H9 (cell line): ENCODE measurements at regions not wholly inside any gene's neighbourhood (a gene's known extent, or its start where the extent isn't known, plus 50 kb on each side); places are given as distances from the start of the nearest gene placed in this dataset.

ENCODE experiments used
- DNase-seq: peaks from one replicate; pipeline ENCODE4 v3.0.0-alpha.2; 2017
- H2AFZ ChIP-seq: one replicate; pipeline ENCODE4 v1.6.1; 2013; ENCODE audit warnings: mild to moderate bottlenecking, low read length, control low read depth, moderate library complexity
- H2AK5ac ChIP-seq: 2 replicates; pipeline ENCODE4 v1.6.1; 2013; ENCODE audit warnings: low read length, control low read depth, mixed read lengths; ENCODE audit not compliant: insufficient read length
- H2BK120ac ChIP-seq: one replicate; pipeline ENCODE4 v1.6.1; 2013; ENCODE audit warnings: low read depth, mild to moderate bottlenecking, low read length, control low read depth, inconsistent platforms; ENCODE audit not compliant: poor library complexity, severe bottlenecking
- H2BK12ac ChIP-seq: 2 replicates; pipeline ENCODE4 v1.6.1; 2013; ENCODE audit warnings: low read length, control low read depth, mixed read lengths, low read depth; ENCODE audit not compliant: insufficient read length
- H2BK15ac ChIP-seq: 2 replicates; pipeline ENCODE4 v1.6.1; 2013; ENCODE audit warnings: low read depth, low read length, control low read depth
- H2BK20ac ChIP-seq: one replicate; pipeline ENCODE4 v1.6.1; 2013; ENCODE audit warnings: low read depth, mild to moderate bottlenecking, low read length, control low read depth, inconsistent platforms; ENCODE audit not compliant: poor library complexity, severe bottlenecking
- H2BK5ac ChIP-seq: 2 replicates; pipeline ENCODE4 v1.6.1; 2013; ENCODE audit warnings: low read length, control low read depth, mixed read lengths; ENCODE audit not compliant: insufficient read length
- H3K14ac ChIP-seq: 2 replicates; pipeline ENCODE4 v1.6.1; 2013; ENCODE audit warnings: low read length, control low read depth; ENCODE audit not compliant: insufficient read depth
- H3K18ac ChIP-seq: 2 replicates; pipeline ENCODE4 v1.6.1; 2013; ENCODE audit warnings: low read depth, mild to moderate bottlenecking, mixed read lengths, low read length, control low read depth; ENCODE audit not compliant: insufficient read length
- H3K23ac ChIP-seq: 2 replicates; pipeline ENCODE4 v1.6.1; 2013; ENCODE audit warnings: low read length, control low read depth, mixed read lengths, low read depth; ENCODE audit not compliant: insufficient read length
- H3K23me2 ChIP-seq: 2 replicates; pipeline ENCODE4 v1.6.1; 2013; ENCODE audit warnings: low read depth, mild to moderate bottlenecking, mixed read lengths, low read length, control low read depth; ENCODE audit not compliant: insufficient read length, poor library complexity, severe bottlenecking
- H3K27ac ChIP-seq: 2 replicates; pipeline ENCODE4 v1.5.1; 2013; ENCODE audit warnings: low read length, control low read depth, mixed read lengths, low read depth; ENCODE audit not compliant: insufficient read length
- H3K27me3 ChIP-seq: 2 replicates; pipeline ENCODE4 v1.6.1; 2013; ENCODE audit warnings: low read length, control low read depth, inconsistent platforms; ENCODE audit not compliant: insufficient read depth
- H3K4ac ChIP-seq: 2 replicates; pipeline ENCODE4 v1.6.1; 2013; ENCODE audit warnings: low read depth, mild to moderate bottlenecking, control low read depth, inconsistent platforms, low read length, moderate library complexity
- H3K4me1 ChIP-seq: 2 replicates; pipeline ENCODE4 v1.6.1; 2013; ENCODE audit warnings: low read length, control low read depth, inconsistent platforms; ENCODE audit not compliant: insufficient read depth
- H3K4me2 ChIP-seq: 2 replicates; pipeline ENCODE4 v1.6.1; 2013; ENCODE audit warnings: low read length, control low read depth, mixed read lengths; ENCODE audit not compliant: insufficient read length, insufficient read depth
- H3K56ac ChIP-seq: 2 replicates; pipeline ENCODE4 v1.6.1; 2013; ENCODE audit warnings: low read depth, mild to moderate bottlenecking, mixed read lengths, low read length, control low read depth; ENCODE audit not compliant: insufficient read length
- H3K79me1 ChIP-seq: 2 replicates; pipeline ENCODE4 v1.6.1; 2013; ENCODE audit warnings: low read depth, mild to moderate bottlenecking, moderate library complexity, low read length, control low read depth, inconsistent platforms; ENCODE audit not compliant: insufficient read depth, poor library complexity, severe bottlenecking
- H3K79me2 ChIP-seq: 2 replicates; pipeline ENCODE4 v1.6.1; 2013; ENCODE audit warnings: low read length, control low read depth, inconsistent platforms; ENCODE audit not compliant: insufficient read depth
- H3K9ac ChIP-seq: 2 replicates; pipeline ENCODE4 v1.6.1; 2013; ENCODE audit warnings: low read length, control low read depth, mixed read lengths; ENCODE audit not compliant: insufficient read length; ENCODE audit errors: extremely low read depth
- H3K9me3 ChIP-seq: one replicate; pipeline ENCODE4 v1.6.1; 2013; ENCODE audit warnings: low read depth, low read length, inconsistent platforms; ENCODE audit not compliant: control insufficient read depth
- H3T11ph ChIP-seq: one replicate; pipeline ENCODE4 v1.6.1; 2013; ENCODE audit warnings: mild to moderate bottlenecking, low read length, control low read depth, inconsistent platforms
- H4K20me1 ChIP-seq: one replicate; pipeline ENCODE4 v1.6.1; 2013; ENCODE audit not compliant: control insufficient read depth, insufficient read length, insufficient read depth
- H4K5ac ChIP-seq: 2 replicates; pipeline ENCODE4 v1.6.1; 2013; ENCODE audit warnings: low read depth, mild to moderate bottlenecking, mixed read lengths, low read length, control low read depth; ENCODE audit not compliant: insufficient read length
- H4K8ac ChIP-seq: replicated peaks from 2 replicates; pipeline ENCODE4 v1.6.1; 2013; ENCODE audit warnings: low read length, control low read depth, mixed read lengths, low read depth; ENCODE audit not compliant: insufficient read length
- H4K91ac ChIP-seq: 2 replicates; pipeline ENCODE4 v1.6.1; 2013; ENCODE audit warnings: low read depth, mild to moderate bottlenecking, moderate library complexity, mixed read lengths, low read length, control low read depth; ENCODE audit not compliant: insufficient read length
- H3K27ac Mint-ChIP-seq, 3 experiments: 2 replicates in 2 of 3; 3 replicates in 1 of 3; pipeline ENCODE4 v1.8.0; 2020 to 2021; ENCODE audit warnings: mixed read lengths in 3 of 3, mild to moderate bottlenecking in 1 of 3, moderate library complexity in 1 of 3
- H3K27me3 Mint-ChIP-seq: 2 replicates; pipeline ENCODE4 v1.8.0; 2021; ENCODE audit warnings: low read depth, mild to moderate bottlenecking, moderate library complexity, mixed read lengths
- H3K36me3 Mint-ChIP-seq, 3 experiments: 2 replicates in 2 of 3; 3 replicates in 1 of 3; pipeline ENCODE4 v1.8.0; 2020 to 2021; ENCODE audit warnings: low read depth in 3 of 3, mixed read lengths in 3 of 3; ENCODE audit not compliant: insufficient read depth in 1 of 3
- H3K4me1 Mint-ChIP-seq, 2 experiments: 2 replicates each; pipeline ENCODE4 v1.8.0; 2020; ENCODE audit warnings: mixed read lengths in 2 of 2
- H3K4me3 Mint-ChIP-seq, 2 experiments: 2 replicates in 1 of 2; 3 replicates in 1 of 2; pipeline ENCODE4 v1.8.0; 2020 to 2021; ENCODE audit warnings: mild to moderate bottlenecking in 2 of 2, mixed read lengths in 2 of 2, moderate library complexity in 1 of 2
- H3K9me3 Mint-ChIP-seq, 2 experiments: 2 replicates in 1 of 2; 3 replicates in 1 of 2; pipeline ENCODE4 v1.8.0; 2020; ENCODE audit warnings: mild to moderate bottlenecking in 2 of 2, mixed read lengths in 2 of 2, moderate library complexity in 1 of 2
- CTCF ChIP-seq: fragments of 200-600 bp; sonication (generic); conservative IDR thresholded peaks from 3 replicates; pipeline ENCODE4 v1.8.0; 2021; ENCODE audit warnings: antibody characterized with exemption, mild to moderate bottlenecking
- WGBS: extraction: QIAGEN DNeasy Blood & Tissue Kit; methylation state at CpG from one replicate; pipeline ENCODE4 v1.1.7; 2013; ENCODE audit warnings: missing lambda C conversion rate, low lambda C conversion rate, mixed read lengths; ENCODE audit not compliant: insufficient read length; ENCODE audit errors: extremely low coverage; 5-methylcytosine and 5-hydroxymethylcytosine counted together

- Histone ChIP-seq H2AFZ (no peak overlapping the region), H3K79me1 (no peaks in the 10 kb centered on the region), H2BK15ac (no peak overlapping the region), H3K56ac (no peak overlapping the region), H2BK5ac (no peak overlapping the region), H2BK20ac (no peak overlapping the region), H2BK12ac (no peak overlapping the region), H3K23ac (no peak overlapping the region), H4K91ac (no peak overlapping the region), H3K4ac (no peak overlapping the region), H4K20me1 (no peaks in the 10 kb centered on the region), H3K9ac (no peak overlapping the region), H3K27ac (no peak overlapping the region), H4K8ac (no peak overlapping the region), H3K27me3 (no peaks in the 10 kb centered on the region), H3K18ac (no peak overlapping the region), H4K5ac (no peak overlapping the region), H3K4me2 (no peak overlapping the region), H2BK120ac (no peak overlapping the region), H2AK5ac (no peak overlapping the region), H3T11ph (no peak overlapping the region), H3K23me2 (no peaks in the 10 kb centered on the region), H3K9me3 (no peaks in the 10 kb centered on the region), H3K14ac (no peak overlapping the region), H3K79me2 (no peaks in the 10 kb centered on the region), H3K4me1 (no peaks in the 10 kb centered on the region)
- Mint-ChIP-seq H3K9me3 (peaks cover 3 to 9% of the 10 kb centered on the region in 2 experiments; a peak in 4 of 5 replicates), H3K27me3 (no peaks in the 10 kb centered on the region), H3K27ac (no peak overlapping the region; a peak in 1 of 7 replicates), H3K36me3 (peaks cover 0 to 4% (median 0%) of the 10 kb centered on the region in 3 experiments; a peak in 1 of 7 replicates), H3K4me3 (no peak overlapping the region), H3K4me1 (no peaks in the 10 kb centered on the region; a peak in 1 of 4 replicates)
- TF ChIP-seq CTCF, result no peak
- peak; percentile 37 for DNase-seq
- no CpG with 5 or more reads among the region's 1 CpG for WGBS
Observed at GRCh38 chr14:44795725-44796124, 166.0 kb downstream of the KLHL28 start.
